ENCODE measurements at regions not wholly inside any gene's neighbourhood (a gene's known extent, or its start where the extent isn't known, plus 50 kb on each side); places are given as distances from the start of the nearest gene placed in this dataset.

DNA sequence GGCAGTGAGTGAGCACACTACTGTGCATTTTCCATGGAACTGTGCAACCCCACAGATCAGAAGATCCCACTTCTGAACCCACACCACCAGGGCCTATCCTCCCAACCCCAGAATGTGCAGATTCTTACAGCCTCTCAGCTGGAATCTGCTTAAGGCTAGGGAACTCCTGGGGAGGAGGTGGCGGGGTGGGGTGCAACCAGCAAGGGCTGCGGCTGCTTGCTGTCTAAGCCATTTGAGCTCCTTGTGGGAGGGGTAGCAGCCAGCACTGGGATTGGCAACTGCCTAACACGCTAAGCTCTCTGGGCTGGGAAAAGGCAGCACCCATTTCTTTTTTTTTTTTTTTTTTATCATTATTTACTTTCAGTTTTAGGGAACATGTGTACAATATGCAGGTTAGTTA is 353.3 kb downstream of the RAB28 start:
- H4K20me1 ChIP-seq (replicated peaks in 1 of 2; ENCODE audit: control insufficient read depth in 1 of 2, insufficient read depth in 2 of 2, low read length in 2 of 2) = no peaks in the 10 kb centered on the region
- H3K4me1 ChIP-seq (replicated peaks in 1 of 4; ENCODE audit: control insufficient read depth in 3 of 4, insufficient read depth in 4 of 4, low read length in 3 of 4) = no peaks in the 10 kb centered on the region
- H3K23me2 ChIP-seq (ENCODE audit: low read depth, low read length) = no peaks in the 10 kb centered on the region
- H2BK120ac ChIP-seq (replicated peaks; ENCODE audit: low read depth, low read length) = no peak overlapping the region
- no peak overlapping the region for H4K5ac ChIP-seq (ENCODE audit: insufficient read length, low read depth, low read length)
- H4K8ac ChIP-seq (ENCODE audit: extremely low read depth, insufficient read depth, low read length) = no peak overlapping the region
- no peaks in the 10 kb centered on the region for H3K36me3 ChIP-seq (ENCODE audit: control insufficient read depth in 2 of 4, insufficient read depth in 4 of 4, low read length in 3 of 4)
- no peak overlapping the region for H2AK5ac ChIP-seq (ENCODE audit: low read depth, low read length)
- FAIRE-seq (no peak), DNase-seq (ENCODE audit: low read depth in 1 of 2, low spot score in 2 of 2) (no peak)
- no peak overlapping the region for H3K23ac ChIP-seq (ENCODE audit: insufficient read length)
- 53% methylated on average over 3 of the region's 3 CpGs; no CpG with 5 or more reads in 1 of the 2 experiments for WGBS, 2 experiments (ENCODE audit: extremely low coverage in 1 of 2, insufficient coverage in 1 of 2, insufficient read length in 1 of 2, insufficient replicate concordance in 2 of 2, low coverage in 1 of 2, low lambda C conversion rate in 2 of 2, missing lambda C conversion rate in 1 of 2)
- no peaks in the 10 kb centered on the region for H3K79me2 ChIP-seq (ENCODE audit: control insufficient read depth in 1 of 2, insufficient read depth in 2 of 2, low read length in 2 of 2)
- POLR2A ChIA-PET (ENCODE audit: partially characterized antibody) = no interaction called here
- no peak overlapping the region for H2AFZ ChIP-seq (ENCODE audit: low read length)
- H3K18ac ChIP-seq (ENCODE audit: extremely low read depth, low read length) = no peak overlapping the region
- H4K91ac ChIP-seq (replicated peaks; ENCODE audit: insufficient read length, low read length) = no peak overlapping the region
- no peaks in the 10 kb centered on the region for H3K27me3 ChIP-seq (replicated peaks in 1 of 4; ENCODE audit: control insufficient read depth in 3 of 4, extremely low read depth in 1 of 4, insufficient read depth in 3 of 4, low read length in 3 of 4)
- no peak overlapping the region for H2BK20ac ChIP-seq (ENCODE audit: low read length)
- H2BK12ac ChIP-seq (ENCODE audit: low read depth, low read length) = no peak overlapping the region
- no peak overlapping the region for H3K4me3 ChIP-seq (ENCODE audit: extremely low read depth in 1 of 4, insufficient read depth in 2 of 4, low read depth in 3 of 4, low read length in 4 of 4)
- H2BK15ac ChIP-seq (ENCODE audit: low read length) = no peak overlapping the region
- H2BK5ac ChIP-seq (ENCODE audit: low read depth, low read length) = no peak overlapping the region
- H3K4me2 ChIP-seq (ENCODE audit: insufficient read depth in 1 of 2, low read depth in 2 of 2, low read length in 2 of 2) = no peak overlapping the region
- no peak overlapping the region for H3K4ac ChIP-seq (replicated peaks; ENCODE audit: insufficient read length, low read depth, low read length)
- H3K14ac ChIP-seq (ENCODE audit: insufficient read length) = no peak overlapping the region
- CTCF ChIA-PET (ENCODE audit: partially characterized antibody) = interaction anchor here (0.6 kb wide), 1 partner anchor 15 kb away, joined by 3 read pairs; no protein-coding TSS in a partner anchor
- H3K9me3 ChIP-seq (ENCODE audit: insufficient read depth in 2 of 2, low read depth in 1 of 2, low read length in 1 of 2) = peaks cover 0 to 3% of the 10 kb centered on the region in 2 experiments; a peak in 1 of 4 replicates
- H3K9ac ChIP-seq (replicated peaks in 1 of 4; ENCODE audit: extremely low read depth in 1 of 4, low read depth in 3 of 4, low read length in 3 of 4) = no peak overlapping the region
- H3K56ac ChIP-seq (replicated peaks; ENCODE audit: insufficient read length, low read depth, low read length) = no peak overlapping the region
- H3K27ac ChIP-seq (ENCODE audit: low read depth, low read length) = no peak overlapping the region
- H3K79me1 ChIP-seq (ENCODE audit: low read depth, low read length) = no peaks in the 10 kb centered on the region
- TF ChIP-seq SRF (IDR thresholded peaks at IDR 0.05; ENCODE audit: low read depth, low read length) (no peak), PHF8 (conservative IDR thresholded peaks at IDR 0.05; ENCODE audit: low read depth, low read length) (no peak), SP2 (IDR thresholded peaks at IDR 0.05; ENCODE audit: low read length) (no peak), GTF2F1 (IDR thresholded peaks at IDR 0.05; ENCODE audit: borderline replicate concordance, low read depth, low read length) (no peak), ZNF274 (IDR thresholded peaks at IDR 0.05; ENCODE audit: borderline replicate concordance, extremely low read depth, low read length) (no peak), KDM4A (IDR thresholded peaks at IDR 0.05; ENCODE audit: low read depth, low read length, severe bottlenecking) (no peak), EP300 (IDR thresholded peaks at IDR 0.05; ENCODE audit: borderline replicate concordance in 1 of 2, low read depth in 2 of 2, low read length in 2 of 2) (no peak), ASH2L (IDR thresholded peaks at IDR 0.05; ENCODE audit: low read length) (no peak), TAF7 (optimal IDR thresholded peaks at IDR 0.05; ENCODE audit: borderline replicate concordance, low read depth, low read length) (no peak), RNF2 (IDR thresholded peaks at IDR 0.05; ENCODE audit: borderline replicate concordance, low read depth, low read length, missing control alignments, poor library complexity, severe bottlenecking) (no peak)
- TF ChIP-seq, protein P1, sequence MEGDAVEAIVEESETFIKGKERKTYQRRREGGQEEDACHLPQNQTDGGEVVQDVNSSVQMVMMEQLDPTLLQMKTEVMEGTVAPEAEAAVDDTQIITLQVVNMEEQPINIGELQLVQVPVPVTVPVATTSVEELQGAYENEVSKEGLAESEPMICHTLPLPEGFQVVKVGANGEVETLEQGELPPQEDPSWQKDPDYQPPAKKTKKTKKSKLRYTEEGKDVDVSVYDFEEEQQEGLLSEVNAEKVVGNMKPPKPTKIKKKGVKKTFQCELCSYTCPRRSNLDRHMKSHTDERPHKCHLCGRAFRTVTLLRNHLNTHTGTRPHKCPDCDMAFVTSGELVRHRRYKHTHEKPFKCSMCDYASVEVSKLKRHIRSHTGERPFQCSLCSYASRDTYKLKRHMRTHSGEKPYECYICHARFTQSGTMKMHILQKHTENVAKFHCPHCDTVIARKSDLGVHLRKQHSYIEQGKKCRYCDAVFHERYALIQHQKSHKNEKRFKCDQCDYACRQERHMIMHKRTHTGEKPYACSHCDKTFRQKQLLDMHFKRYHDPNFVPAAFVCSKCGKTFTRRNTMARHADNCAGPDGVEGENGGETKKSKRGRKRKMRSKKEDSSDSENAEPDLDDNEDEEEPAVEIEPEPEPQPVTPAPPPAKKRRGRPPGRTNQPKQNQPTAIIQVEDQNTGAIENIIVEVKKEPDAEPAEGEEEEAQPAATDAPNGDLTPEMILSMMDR (IDR thresholded peaks at IDR 0.05; ENCODE audit: control extremely low read depth in 1 of 3, insufficient read depth in 1 of 3, low read depth in 1 of 3, low read length in 3 of 3) = no peak
